GM19035 (cell line): ENCODE measurements at regions not wholly inside any gene's neighbourhood (a gene's known extent, or its start where the extent isn't known, plus 50 kb on each side); places are given as distances from the start of the nearest gene placed in this dataset.

ENCODE experiments used
- ATAC-seq: cut with Tn5 transposase; IDR thresholded peaks from one replicate; pipeline ENCODE4 v1.9.1; 2021; ENCODE audit not compliant: unreplicated experiment

DNA sequence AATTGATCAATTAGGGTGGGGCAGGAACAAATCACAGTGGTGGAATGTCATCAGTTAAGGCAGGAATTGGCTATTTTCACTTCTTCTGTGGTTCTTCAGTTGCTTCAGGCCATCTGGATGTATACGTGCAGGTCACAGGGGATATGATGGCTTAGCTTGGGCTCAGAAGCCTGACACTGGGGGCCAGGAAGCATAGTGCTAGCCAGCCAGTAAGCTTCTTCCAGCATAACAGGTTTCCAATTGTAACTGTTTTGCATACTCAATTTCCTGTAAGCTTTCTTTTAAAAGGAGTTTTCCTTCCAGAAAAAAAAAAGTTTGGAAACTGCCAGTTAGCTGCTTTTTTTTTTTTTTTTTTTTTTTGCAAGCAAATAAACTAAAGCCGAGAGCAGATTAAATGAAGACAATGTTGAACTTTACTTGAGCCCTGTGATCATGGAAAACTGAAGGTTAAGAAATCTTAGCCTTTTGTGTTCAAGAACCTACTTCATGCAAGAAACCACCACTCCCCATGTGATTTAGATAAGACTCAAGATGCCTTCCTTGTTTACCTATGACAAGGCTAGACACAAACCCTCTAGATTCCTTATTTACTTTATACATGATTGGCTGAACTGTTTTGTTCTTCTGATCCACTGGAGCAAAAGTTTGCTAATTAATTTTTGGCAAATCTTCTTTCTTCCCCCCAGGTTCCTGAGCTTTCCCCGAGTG, 126.9 kb upstream of the LINC00305 start:
- ATAC-seq: no peak

DNA sequence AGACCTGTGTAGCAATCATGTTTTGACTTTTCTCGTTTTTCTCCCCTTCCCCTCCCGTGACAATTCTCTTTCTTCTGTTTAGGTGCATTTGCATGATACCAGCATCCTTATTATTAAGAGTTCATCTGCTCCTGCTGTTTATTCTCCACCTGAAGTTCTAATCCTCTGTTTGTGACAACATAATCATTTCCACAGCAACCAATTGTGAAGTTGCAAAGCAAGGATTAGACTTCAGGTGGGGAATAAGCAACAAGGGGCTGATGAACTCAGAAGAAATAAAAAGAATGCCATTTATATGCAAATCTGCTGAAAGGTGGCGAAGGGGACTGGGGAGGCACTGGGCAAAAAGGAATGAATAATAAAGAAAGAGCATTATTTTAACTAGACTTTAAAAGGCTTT, 124.8 kb upstream of the LINC00305 start:
- no peak for ATAC-seq

DNA sequence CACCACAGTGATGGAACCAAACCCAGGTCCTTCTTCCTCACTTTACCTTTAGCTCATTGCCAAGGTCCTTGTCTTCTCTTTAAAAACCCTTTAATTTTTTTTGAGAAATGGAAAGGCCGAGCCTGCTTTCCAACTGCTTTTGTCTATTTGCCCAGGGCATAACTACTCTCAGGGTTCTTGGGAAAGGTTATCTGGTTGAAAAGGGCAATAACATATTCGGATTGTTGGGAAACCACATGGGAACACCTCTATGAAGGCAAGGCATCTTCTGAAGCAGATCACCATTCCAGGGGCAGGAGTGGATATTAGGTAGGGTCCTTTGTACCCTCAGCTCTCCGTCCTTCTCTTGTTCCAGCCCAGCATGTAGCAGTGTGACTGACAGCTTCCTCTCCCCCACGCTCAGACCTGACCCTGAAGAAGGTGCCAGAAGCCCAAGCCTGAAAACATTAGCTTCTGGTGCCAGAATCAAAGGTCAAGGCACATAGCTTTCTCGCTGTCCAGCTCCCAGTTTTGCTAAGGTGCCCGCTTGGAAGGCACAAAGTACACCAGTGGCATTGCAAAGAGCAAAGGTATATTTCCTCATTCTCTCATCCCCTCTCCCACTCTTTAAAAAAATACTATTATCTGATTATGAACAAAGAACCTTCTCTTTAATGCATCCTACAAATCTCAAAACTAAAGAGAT, 123.2 kb upstream of the LINC00305 start:
- ATAC-seq: no peak

DNA sequence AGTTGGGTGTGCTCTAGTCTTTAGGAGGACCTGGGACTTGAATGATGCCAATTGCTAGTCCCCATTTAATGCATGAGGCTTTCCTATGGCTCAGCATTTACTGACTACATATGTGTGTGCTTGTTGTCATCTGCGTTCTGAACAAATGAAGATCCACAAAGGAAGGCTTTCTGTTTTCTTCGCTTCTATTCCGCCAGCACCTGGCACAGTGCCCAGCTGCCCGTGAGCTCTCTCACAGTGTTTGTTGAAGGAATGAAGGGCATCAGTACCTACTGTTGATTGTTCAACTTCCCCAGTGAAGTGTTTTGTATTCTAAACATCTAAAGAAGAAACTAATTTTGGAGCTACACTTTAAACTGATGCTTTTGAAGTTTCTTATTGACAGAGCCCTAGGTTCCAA, 122.4 kb upstream of the LINC00305 start:
- no peak for ATAC-seq

DNA sequence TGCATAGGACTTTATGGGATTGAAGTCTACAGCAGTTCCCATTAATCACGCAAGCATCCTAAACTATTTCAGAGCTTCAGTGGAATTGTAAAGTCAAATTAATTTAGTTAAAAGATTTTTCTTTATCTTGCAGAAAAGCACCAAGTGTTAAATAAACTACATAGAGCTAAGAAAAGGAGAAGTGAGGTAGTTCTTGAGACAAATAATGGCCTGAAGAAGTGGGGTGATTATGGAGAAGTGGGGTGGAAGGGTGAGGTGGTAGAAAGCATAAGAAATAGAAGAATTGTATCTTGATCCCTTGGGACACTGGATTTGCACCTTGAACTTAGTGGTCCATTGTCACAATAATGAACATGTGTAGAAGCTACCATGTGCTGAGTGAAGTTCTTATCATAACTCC, 121.7 kb upstream of the LINC00305 start:
- no peak for ATAC-seq

DNA sequence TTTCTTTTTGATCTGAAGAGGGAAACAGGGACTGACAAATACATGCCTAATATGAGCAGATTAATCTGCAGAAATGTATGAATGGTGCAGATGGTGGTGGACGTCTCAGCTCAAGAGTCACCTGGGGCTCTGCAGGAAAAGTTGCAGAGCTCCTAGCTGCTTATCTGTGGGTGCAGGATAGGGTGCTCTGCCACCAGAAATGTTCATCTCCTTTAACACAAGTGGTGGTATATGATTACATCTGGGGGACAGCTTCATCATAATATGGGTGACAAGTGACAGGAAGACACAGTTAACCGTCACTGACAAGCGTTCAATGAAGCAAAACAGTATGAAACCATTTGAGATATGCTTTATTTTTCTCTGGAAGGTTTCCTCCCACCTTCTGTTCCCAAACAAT, 121.2 kb upstream of the LINC00305 start:
- no peak for ATAC-seq

DNA sequence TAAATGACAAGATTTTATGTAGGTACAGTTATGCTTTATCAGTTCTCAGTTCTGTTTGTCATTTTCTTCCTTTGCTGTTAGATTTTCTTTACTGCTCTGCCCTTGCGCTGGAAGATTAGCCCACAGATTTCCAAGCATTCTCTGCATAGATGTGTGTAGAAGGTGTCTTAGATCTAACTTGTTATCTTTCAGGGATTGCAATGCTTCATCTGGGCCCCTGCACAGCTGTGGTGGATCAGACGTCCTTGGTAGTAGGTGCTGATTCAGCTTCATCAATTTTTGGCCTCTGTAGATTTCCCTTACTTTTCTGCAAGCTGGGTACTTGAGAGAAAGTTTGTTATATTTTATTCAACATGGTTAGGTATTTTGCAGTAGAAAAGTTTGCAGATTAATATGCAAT, 115.3 kb upstream of the LINC00305 start:
- ATAC-seq: no peak

DNA sequence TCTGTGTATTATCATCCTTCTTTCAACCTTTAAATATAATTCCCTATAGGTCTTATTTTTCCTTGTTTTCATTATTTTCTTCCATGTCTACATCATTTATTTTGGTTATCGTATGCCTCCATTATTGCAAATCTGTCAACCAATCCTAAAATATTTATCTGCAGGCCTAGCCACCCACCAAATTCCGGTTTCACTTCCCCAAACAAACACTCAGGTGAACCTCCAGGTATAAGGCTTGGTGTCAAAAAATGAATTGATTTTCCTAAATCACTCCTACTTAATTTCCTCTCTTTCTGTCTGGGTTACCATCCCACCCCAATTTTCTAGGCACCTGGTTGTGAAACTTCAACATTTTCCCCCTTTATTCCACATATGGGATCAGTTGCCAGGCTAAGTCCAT, 111.9 kb upstream of the LINC00305 start:
- ATAC-seq: no peak

DNA sequence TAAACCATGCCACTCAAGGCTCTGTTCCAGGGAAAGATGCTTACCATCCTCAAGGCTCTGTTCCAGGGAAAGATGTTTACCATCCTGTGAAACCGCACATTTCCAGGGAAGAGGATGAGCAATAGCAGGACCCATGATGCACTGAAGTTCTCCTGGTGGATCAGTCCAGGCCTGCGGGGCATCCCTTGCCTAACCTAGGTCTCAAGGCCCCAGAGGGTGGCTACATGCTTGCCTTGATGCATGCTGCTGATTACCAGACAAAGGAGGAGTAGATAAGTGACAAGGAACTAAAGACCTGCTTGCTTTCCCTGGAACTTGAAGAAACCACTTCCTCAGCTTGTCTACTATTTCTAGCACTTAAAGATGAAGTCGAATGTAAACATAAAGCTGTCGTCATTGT, 111.0 kb upstream of the LINC00305 start:
- no peak for ATAC-seq

DNA sequence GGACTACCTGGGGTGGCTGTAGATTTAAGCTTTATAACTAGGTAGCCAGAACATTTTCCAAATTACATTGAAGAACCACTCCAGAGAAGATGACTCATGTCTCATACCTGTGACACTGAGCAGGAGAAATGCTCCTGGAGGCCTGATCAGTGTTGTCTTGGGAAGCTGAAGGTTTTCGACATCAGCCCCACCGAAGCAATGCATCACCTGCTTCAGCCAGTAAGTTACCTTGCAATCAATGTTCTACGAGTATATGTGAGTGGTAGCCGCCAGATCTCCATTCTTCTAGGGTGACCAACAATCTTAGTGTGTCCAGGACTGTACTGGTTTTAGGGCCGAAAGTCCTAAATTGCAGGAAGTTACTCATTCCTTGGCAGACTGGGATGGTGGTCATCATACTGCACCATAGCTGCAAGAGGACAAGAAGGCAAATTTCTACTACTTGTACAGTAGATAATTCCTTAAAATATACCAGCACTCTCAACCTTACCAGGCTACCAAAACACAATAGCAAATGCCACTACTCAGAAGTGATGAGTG, 109.3 kb upstream of the LINC00305 start:
- ATAC-seq: no peak

DNA sequence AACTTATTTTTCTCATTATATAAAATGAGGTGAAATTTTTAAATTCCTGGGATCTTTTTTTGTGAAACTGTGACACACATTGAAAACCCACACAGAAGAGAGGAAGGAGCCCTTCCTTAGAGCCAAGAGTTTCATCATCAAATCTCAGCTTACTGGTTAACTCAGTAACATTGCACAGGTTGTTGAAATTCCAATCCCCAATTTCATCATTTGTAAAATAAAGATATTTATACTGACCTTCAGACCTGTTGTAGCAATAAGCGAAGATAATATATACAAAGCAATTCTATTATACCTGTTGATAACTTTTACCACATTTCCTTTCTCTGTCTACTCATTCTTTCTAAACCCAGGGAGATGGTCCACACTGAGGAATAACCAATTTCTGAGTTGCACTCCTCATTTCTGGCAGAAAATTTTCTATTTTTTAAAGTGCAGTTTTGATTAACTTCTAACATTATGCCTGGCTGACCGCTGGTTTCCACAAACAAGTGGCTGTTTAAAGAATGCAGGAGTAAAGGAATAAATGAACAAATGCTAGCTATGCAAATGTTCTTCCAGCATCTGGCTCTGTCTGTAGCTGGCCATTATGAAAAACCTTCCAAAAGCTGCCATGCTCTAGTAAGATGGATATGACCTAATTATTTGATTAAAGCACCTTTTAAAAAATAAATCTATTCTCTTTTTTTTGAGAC, 105.7 kb upstream of the LINC00305 start:
- ATAC-seq: no peak

DNA sequence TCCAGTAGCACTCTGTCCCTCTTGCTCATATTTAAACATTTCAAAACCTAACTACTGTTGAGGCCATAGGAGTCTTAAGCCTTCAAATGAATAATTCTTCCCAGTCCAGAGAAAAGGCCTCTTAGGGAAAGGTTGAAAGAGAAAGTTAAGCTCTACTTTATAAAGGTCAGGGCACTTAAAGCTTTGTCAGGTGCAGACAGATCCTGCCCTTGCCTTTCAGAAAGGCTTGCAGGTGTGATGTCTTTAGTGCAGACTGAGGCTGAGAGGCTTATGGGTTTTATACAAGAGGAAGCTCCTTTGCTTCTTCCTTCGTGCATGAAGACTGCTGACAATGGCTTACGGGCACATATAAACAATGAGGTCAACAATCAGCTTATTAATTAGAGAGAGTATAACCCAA, 105.0 kb upstream of the LINC00305 start:
- no peak for ATAC-seq

DNA sequence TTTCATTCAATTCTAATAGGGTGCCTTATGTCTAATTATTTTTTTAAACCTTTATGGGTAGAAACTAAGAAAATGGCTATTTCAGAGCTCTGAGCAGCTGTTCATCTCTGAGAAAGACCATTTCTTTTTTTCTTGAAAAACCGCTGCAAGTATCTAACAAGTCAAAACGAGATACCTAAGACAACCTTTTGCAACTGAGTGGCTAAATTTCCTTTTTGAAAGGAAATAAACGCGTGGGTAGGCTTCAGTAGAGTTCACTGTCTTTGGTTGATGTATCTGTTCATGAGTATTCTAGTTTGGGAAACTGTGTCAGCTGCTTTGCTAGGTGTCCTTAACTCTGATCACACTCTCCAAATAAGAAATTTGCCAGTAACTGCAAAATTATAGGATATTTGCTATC, 104.3 kb upstream of the LINC00305 start:
- no peak for ATAC-seq

DNA sequence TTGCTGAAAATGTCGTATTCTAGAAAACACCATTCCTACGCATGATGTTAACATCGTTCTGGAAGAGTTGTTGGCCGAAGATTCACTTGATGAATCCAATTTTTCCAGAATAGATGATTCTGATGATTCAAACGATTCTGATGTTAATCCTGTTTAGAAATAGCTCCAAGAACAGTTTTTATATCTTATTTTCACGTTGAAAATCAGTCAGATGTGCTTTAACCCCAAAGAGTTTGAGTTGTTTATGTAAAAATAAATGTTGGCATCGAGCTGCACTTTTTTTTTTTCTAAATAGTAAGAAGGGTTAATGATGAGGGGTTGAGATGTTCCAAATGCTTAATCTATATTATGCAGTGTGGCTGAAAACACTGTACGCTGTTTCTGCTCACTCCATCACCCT, 99.9 kb upstream of the LINC00305 start:
- ATAC-seq: no peak

DNA sequence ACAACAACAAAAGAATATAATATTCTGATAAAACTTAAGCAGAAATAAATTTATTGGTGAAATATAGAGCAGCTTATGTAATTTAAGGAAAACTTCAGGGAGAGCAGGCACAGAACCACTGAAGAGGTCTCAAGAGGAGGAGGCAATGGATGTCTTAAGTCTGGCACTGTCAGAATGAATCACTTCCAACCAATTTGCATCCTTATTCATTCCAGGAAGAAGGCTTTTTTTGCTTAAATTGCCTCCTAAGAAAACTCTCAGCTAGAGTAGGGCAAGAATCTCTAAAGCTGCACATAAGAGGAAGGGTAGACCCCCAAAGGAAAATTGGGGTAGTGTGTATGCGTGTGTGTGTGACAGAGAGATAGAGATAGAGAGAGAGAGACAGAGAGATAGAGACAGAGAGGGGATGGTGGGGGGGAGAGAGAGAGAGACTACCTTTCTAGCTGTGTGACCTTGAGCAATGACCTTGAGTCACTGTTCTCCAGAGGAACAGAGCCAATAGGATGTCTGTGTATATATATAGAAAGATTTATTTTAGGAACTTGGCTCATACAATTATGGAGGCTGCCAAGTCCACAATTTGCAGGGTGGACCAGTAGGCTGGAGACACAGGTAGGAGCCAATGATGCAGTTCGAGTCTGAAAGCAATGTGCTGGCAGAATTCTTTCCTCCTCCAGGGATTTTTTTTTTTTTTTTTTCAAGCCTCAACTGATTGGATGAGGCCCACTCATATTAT, 96.4 kb upstream of the LINC00305 start:
- no peak for ATAC-seq

DNA sequence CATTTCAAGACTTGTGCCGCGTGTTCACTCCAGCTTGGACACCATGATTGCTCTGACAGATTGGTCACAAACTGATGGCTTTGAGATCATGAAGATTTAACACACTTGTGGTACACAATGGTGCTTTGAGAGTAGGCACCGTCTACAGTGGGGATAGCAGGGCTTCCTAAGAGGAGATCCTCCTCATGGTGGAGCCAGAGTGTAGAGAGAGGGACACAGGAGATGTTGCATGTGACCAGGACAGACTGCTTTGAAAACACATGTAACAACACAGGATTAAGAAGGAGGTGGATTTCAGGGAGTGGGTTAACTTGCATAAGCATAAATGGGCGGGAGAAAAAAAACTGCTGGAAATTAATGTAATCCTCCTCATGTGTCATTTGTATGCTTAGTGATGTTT, 95.7 kb upstream of the LINC00305 start:
- ATAC-seq: no peak

DNA sequence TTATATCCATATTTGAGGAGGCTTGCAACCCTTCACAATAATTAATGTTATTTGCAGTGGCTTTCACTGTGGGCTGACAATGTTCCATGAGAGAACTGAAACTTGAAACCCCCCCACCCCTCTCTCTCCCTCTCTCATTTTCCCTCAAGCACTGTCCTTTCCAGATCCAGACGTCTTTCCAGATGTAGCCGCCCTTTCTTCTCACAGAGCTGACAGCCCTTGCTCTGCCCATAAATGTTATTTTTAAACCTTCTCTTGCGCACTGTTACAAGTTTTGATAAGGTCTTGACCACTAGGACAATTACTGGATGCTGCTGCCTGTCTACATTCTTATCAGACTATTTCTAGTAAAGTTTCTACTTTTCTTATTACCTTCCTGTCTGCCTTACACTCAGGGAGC, 91.4 kb upstream of the LINC00305 start:
- ATAC-seq: no peak

DNA sequence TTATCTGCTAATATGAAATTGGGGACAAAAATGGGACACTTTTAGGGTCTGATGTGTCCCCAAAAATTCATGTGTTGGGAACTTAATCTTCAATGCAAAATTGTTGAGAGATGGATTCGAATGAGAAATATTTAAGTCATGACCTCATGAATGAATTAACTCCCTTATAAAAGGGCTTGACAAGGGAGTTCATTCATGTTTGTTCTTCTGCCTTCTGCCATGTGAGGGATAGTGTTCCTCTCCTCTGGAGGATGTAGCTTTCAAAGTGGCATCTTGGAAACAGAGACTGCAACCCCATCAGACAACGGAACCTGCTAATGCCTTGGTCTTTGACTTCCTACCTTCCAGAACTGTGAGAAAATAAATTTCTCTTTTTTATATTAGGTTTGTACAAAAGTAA, 89.2 kb upstream of the LINC00305 start:
- no peak for ATAC-seq

DNA sequence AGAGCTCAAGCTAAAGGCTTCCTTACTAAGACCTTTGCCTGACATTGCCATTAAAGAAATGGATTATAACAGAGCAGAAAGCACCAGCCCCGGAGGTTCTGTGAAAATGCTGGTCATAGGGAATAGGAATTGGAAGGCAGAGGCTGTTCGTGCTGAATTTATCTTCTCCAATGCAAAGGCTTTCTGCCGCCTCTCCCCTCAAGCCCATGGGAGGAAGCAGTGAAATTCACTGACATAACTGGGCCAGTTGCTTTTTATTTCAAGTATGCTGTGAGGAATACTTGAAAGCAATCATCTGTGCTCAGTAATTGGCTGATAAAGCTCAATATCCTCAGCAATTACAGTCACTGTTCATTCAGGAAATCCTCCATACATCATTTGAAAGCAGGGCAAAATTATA, 85.4 kb upstream of the LINC00305 start:
- no peak for ATAC-seq

DNA sequence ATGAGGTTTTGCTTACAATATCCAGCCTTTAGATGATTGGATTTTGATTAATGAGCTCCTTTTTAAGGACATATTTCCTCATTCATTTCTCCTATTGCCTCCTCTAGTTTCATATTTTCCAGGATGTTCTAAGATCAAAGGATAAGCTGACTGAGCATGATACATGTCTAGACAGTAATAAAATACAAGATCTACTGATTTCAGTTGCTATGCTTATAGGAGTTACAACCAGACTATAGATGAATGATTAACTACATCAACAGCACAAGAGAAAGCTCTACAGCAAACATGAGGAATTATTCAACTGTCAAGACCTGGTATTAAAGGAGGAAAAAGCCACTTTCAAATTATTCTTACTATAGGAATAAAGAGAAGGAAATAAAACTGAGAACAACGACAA, 85.0 kb upstream of the LINC00305 start:
- no peak for ATAC-seq

DNA sequence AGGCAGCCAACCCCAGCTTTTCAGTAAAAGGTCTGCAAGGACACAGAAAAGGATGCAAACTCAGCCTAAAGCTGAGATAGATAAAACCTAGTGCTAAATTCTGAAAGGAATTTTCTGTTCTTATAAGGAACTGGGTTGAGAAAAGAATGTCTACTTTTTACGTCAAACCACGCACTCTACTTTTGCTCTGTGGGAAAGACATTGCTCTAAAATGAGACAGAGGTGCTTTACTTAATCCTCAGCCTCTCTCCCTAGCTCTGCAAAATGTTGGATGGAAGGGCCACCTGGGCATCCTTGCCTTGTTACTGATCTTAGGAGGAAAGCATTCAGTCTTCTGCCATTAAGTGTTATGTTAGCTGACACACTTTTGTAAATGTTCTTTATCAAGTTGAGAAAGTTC, 72.1 kb upstream of the LINC00305 start:
- no peak for ATAC-seq
